Thyroid gland (tissue), 4 donors: ENCODE measurements at regions not wholly inside any gene's neighbourhood (a gene's known extent, or its start where the extent isn't known, plus 50 kb on each side); places are given as distances from the start of the nearest gene placed in this dataset.

Source experiments
- CTCF ChIP-seq, 6 experiments: fragments of 200-600 bp in 3 of 6; fragments of 450-650 bp in 3 of 6; sonication (generic) in 3 of 6; IDR thresholded peaks; one replicate each; pipeline ENCODE4 v1.5.1; 2016 to 2019; ENCODE audit warnings: antibody characterized with exemption in 6 of 6, mild to moderate bottlenecking in 2 of 6, inconsistent platforms in 1 of 6, moderate library complexity in 1 of 6
- POLR2A ChIP-seq, 2 donors: fragments of 450-650 bp; IDR thresholded peaks; one replicate each; pipeline ENCODE4 v1.6.1; 2017; ENCODE audit warnings: antibody characterized with exemption in 2 of 2, mild to moderate bottlenecking in 2 of 2, moderate library complexity in 1 of 2

- TF ChIP-seq CTCF (IDR thresholded peaks at IDR 0.05) (no peak), POLR2A (IDR thresholded peaks at IDR 0.05) (no peak)
Measured at GRCh38 chr18:75840131-75840530, 412.6 kb upstream of the SMIM21 start.
